PC-9 (cell line): ENCODE measurements at regions not wholly inside any gene's neighbourhood (a gene's known extent, or its start where the extent isn't known, plus 50 kb on each side); places are given as distances from the start of the nearest gene placed in this dataset.

Source experiments
- BruUV-seq: library from RNA; stranded (reverse); fragments of 400-500 nt; replicated peaks from 2 replicates; lab custom pipeline; 2021; lab: Mats Ljungman, UMichigan
- CTCF ChIA-PET: fragments of 300-600 bp; sonication (Branson Sonifier 250); formaldehyde crosslinking; loops from one replicate; lab custom pipeline; 2022; ENCODE audit warnings: antibody characterized with exemption; lab: Charles Lee
- POLR2A ChIA-PET: fragments of 300-600 bp; sonication (Branson Sonifier 250); formaldehyde crosslinking; loops from one replicate; lab custom pipeline; 2022; ENCODE audit warnings: antibody characterized with exemption; ENCODE audit not compliant: unreplicated experiment; lab: Charles Lee
- DNase-seq, 2 experiments: peaks; one replicate each; pipeline versions ENCODE4 v3.0.0 to v3.0.0-alpha.2; 2015 to 2022; ENCODE audit warnings: mixed read lengths in 1 of 2
- H2AFZ ChIP-seq: fragments of 200-600 bp; sonication (generic); 2 replicates; pipeline ENCODE4 v1.8.1; 2017; ENCODE audit warnings: antibody characterized with exemption
- H3F3A ChIP-seq: fragments of 200-600 bp; sonication (generic); 2 replicates; pipeline ENCODE4 v1.8.1; 2017; ENCODE audit warnings: antibody characterized with exemption, mild to moderate bottlenecking, low read depth; ENCODE audit not compliant: insufficient read depth
- H3K27ac ChIP-seq: fragments of 200-600 bp; sonication (generic); 2 replicates; pipeline ENCODE4 v1.6.1; 2016; ENCODE audit warnings: mixed run types
- H3K27me3 ChIP-seq: fragments of 200-600 bp; sonication (generic); 2 replicates; pipeline ENCODE4 v1.6.1; 2016; ENCODE audit warnings: low read depth, mixed run types; ENCODE audit not compliant: insufficient read depth
- H3K36me3 ChIP-seq: fragments of 200-600 bp; sonication (generic); 2 replicates; pipeline ENCODE4 v1.6.1; 2016; ENCODE audit warnings: low read depth, mixed run types
- H3K4me1 ChIP-seq: fragments of 200-600 bp; sonication (generic); replicated peaks from 2 replicates; pipeline ENCODE4 v1.6.1; 2016; ENCODE audit warnings: mixed run types; ENCODE audit not compliant: insufficient read depth
- H3K4me2 ChIP-seq: fragments of 200-600 bp; sonication (generic); 2 replicates; pipeline ENCODE4 v1.6.1; 2017; ENCODE audit warnings: mixed run types
- H3K4me3 ChIP-seq: fragments of 200-600 bp; sonication (generic); 2 replicates; pipeline ENCODE4 v1.6.1; 2016; ENCODE audit warnings: mixed run types
- H3K79me2 ChIP-seq: fragments of 200-600 bp; sonication (generic); 2 replicates; pipeline ENCODE4 v1.6.1; 2017; ENCODE audit warnings: low read depth, mixed run types
- H3K9me2 ChIP-seq: fragments of 200-600 bp; sonication (generic); 2 replicates; pipeline ENCODE4 v1.8.1; 2017; ENCODE audit warnings: mild to moderate bottlenecking; ENCODE audit not compliant: insufficient read depth
- H3K9me3 ChIP-seq: fragments of 200-600 bp; sonication (generic); 2 replicates; pipeline ENCODE4 v1.8.1; 2016; ENCODE audit warnings: low read depth; ENCODE audit not compliant: insufficient read depth
- H4K20me1 ChIP-seq: fragments of 200-600 bp; sonication (generic); 2 replicates; pipeline ENCODE4 v1.8.1; 2017; ENCODE audit not compliant: insufficient read depth
- CTCF ChIP-seq: fragments of 200-600 bp; sonication (generic); conservative IDR thresholded peaks from 2 replicates; pipeline ENCODE4 v1.6.1; 2017; ENCODE audit warnings: mixed run types, antibody characterized with exemption, mild to moderate bottlenecking, moderate library complexity
- EZH2 ChIP-seq: fragments of 200-600 bp; sonication (generic); IDR thresholded peaks from 2 replicates; pipeline ENCODE4 v1.8.0; 2017; ENCODE audit warnings: antibody characterized with exemption, low read depth
- intact Hi-C: fragments of 100-400 bp; cut with micrococcal nuclease; formaldehyde crosslinking; loops from one replicate; pipeline ENCODE4 v1.10.0; 2022; ENCODE audit not compliant: unreplicated experiment

- ChIA-PET POLR2A (no interaction called here), CTCF (no interaction called here)
- no TSS peak for BruUV-seq
- DNase-seq = no peak
- H3K9me2 ChIP-seq = no peaks in the 10 kb centered on the region
- H3K4me1 ChIP-seq = no peaks in the 10 kb centered on the region
- H3K9me3 ChIP-seq = no peaks in the 10 kb centered on the region
- TF ChIP-seq CTCF = no peak
- TF ChIP-seq EZH2 = no peak
- no peaks in the 10 kb centered on the region for H4K20me1 ChIP-seq
- H3K79me2 ChIP-seq = no peaks in the 10 kb centered on the region
- H3K27ac ChIP-seq = no peak overlapping the region
- H2AFZ ChIP-seq = no peak overlapping the region
- H3K4me3 ChIP-seq = no peak overlapping the region
- no peaks in the 10 kb centered on the region for H3K36me3 ChIP-seq
- H3K27me3 ChIP-seq = no peaks in the 10 kb centered on the region
- H3F3A ChIP-seq = no peaks in the 10 kb centered on the region
- intact Hi-C loops = no loop called here
- H3K4me2 ChIP-seq = no peak overlapping the region
These were observed 406.8 kb upstream of the ZNF385D start for GRCh38 chr3:22157848-22158247.

GRCh38 chr3:22159004-22159695, 408.1 kb upstream of the ZNF385D start:
- H3K27ac ChIP-seq = no peak overlapping the region
- H3K4me1 ChIP-seq = no peaks in the 10 kb centered on the region
- H4K20me1 ChIP-seq = no peaks in the 10 kb centered on the region
- no peaks in the 10 kb centered on the region for H3K9me2 ChIP-seq
- H3F3A ChIP-seq = no peaks in the 10 kb centered on the region
- ChIA-PET CTCF (interaction anchor here (0.5 kb wide), 1 partner anchor 407 kb away, joined by 6 read pairs; no protein-coding TSS in a partner anchor), POLR2A (no interaction called here)
- no peak overlapping the region for H2AFZ ChIP-seq
- intact Hi-C loops = no loop called here
- peak in 1 of 2 experiments; percentile 38 for DNase-seq
- no TSS peak for BruUV-seq
- H3K9me3 ChIP-seq = no peaks in the 10 kb centered on the region
- H3K79me2 ChIP-seq = no peaks in the 10 kb centered on the region
- H3K36me3 ChIP-seq = no peaks in the 10 kb centered on the region
- no peaks in the 10 kb centered on the region for H3K27me3 ChIP-seq
- H3K4me3 ChIP-seq = no peak overlapping the region
- H3K4me2 ChIP-seq = no peak overlapping the region
- TF ChIP-seq EZH2 (no peak), CTCF (no peak)

DNA sequence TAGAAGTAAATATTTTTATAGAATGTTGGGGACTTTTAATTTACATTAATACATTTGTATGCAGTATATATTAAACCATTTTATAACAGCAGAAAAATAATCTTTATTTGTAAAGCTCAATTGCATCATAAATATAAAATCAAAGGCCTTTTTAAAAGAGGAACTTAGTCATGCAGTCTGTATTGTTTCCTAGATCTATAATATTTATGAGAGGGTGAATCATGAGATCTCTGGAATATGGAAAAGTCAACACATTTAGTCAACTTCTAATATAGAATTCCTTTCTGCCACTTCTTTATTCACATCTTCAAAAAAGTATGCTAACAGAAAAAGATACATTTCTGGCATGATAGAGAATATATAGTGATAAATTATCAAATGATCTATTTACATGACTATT, 410.3 kb upstream of the ZNF385D start:
- intact Hi-C loops = no loop called here
- Histone ChIP-seq H3K4me1 (no peaks in the 10 kb centered on the region), H3K27me3 (no peaks in the 10 kb centered on the region), H3K4me2 (no peak overlapping the region), H3K36me3 (no peaks in the 10 kb centered on the region), H3K4me3 (no peak overlapping the region), H3F3A (no peaks in the 10 kb centered on the region), H3K9me3 (no peaks in the 10 kb centered on the region), H4K20me1 (no peaks in the 10 kb centered on the region), H3K79me2 (no peaks in the 10 kb centered on the region), H3K27ac (no peak overlapping the region), H3K9me2 (no peaks in the 10 kb centered on the region), H2AFZ (no peak overlapping the region)
- ChIA-PET CTCF (no interaction called here), POLR2A (no interaction called here)
- no TSS peak for BruUV-seq
- TF ChIP-seq CTCF (no peak), EZH2 (no peak)
- DNase-seq = no peak
